Liver (tissue), 8 donors: ENCODE measurements at regions not wholly inside any gene's neighbourhood (a gene's known extent, or its start where the extent isn't known, plus 50 kb on each side); places are given as distances from the start of the nearest gene placed in this dataset.

ENCODE experiments used
- DNase-seq: peaks from one replicate; pipeline ENCODE4 v3.0.0-alpha.2; 2017; ENCODE audit warnings: low spot score
- H3K27ac ChIP-seq, 2 donors: one replicate each; pipeline ENCODE4 v1.7.0; 2013; ENCODE audit warnings: inconsistent platforms in 2 of 2, low read length in 2 of 2, control low read depth in 1 of 2, low read depth in 1 of 2, mild to moderate bottlenecking in 1 of 2
- H3K27me3 ChIP-seq, 4 donors: one replicate each; pipeline versions ENCODE4 v1.6.1 to v1.7.0; 2013; ENCODE audit warnings: low read length in 3 of 4, inconsistent platforms in 1 of 4, mild to moderate bottlenecking in 1 of 4, moderate library complexity in 1 of 4; ENCODE audit not compliant: control insufficient read depth in 4 of 4, insufficient read depth in 4 of 4
- H3K36me3 ChIP-seq, 4 donors: one replicate each; pipeline versions ENCODE4 v1.6.1 to v1.7.0; 2013; ENCODE audit warnings: low read length in 3 of 4, mild to moderate bottlenecking in 3 of 4, low read depth in 1 of 4, moderate library complexity in 1 of 4; ENCODE audit not compliant: control insufficient read depth in 4 of 4, insufficient read depth in 3 of 4
- H3K4me1 ChIP-seq, 4 donors: one replicate each; pipeline versions ENCODE4 v1.6.1 to v1.7.0; 2013; ENCODE audit warnings: low read length in 3 of 4, mild to moderate bottlenecking in 3 of 4, moderate library complexity in 1 of 4; ENCODE audit not compliant: control insufficient read depth in 4 of 4, insufficient read depth in 4 of 4
- H3K4me3 ChIP-seq, 3 donors: one replicate each; pipeline versions ENCODE4 v1.6.1 to v1.7.0; 2013; ENCODE audit warnings: low read length in 3 of 3, control low read depth in 1 of 3, low read depth in 1 of 3, mild to moderate bottlenecking in 1 of 3
- H3K9ac ChIP-seq, 2 donors: one replicate each; pipeline ENCODE4 v1.7.0; 2013; ENCODE audit warnings: low read length in 2 of 2, mild to moderate bottlenecking in 2 of 2, moderate library complexity in 2 of 2, control low read depth in 1 of 2, low read depth in 1 of 2
- H3K9me3 ChIP-seq, 4 donors: one replicate each; pipeline versions ENCODE4 v1.6.1 to v1.7.0; 2013; ENCODE audit warnings: low read length in 3 of 4; ENCODE audit not compliant: control insufficient read depth in 4 of 4
- ATF3 ChIP-seq: IDR thresholded peaks from 2 replicates; pipeline ENCODE4 v1.6.1; 2016; ENCODE audit warnings: antibody characterized with exemption
- CTCF ChIP-seq: fragments of 150-350 bp; IDR thresholded peaks from 2 replicates; pipeline ENCODE4 v1.5.1; 2017; ENCODE audit warnings: improper control_type of control experiment, low read depth, low read length; ENCODE audit not compliant: missing input control
- EGR1 ChIP-seq, 2 donors: IDR thresholded peaks; 2 replicates each; pipeline ENCODE4 v1.6.1; 2016 to 2018; ENCODE audit warnings: antibody characterized with exemption in 2 of 2, low read depth in 2 of 2
- FOXA1 ChIP-seq: IDR thresholded peaks from 2 replicates; pipeline ENCODE4 v1.6.1; 2016; ENCODE audit warnings: antibody characterized with exemption
- GABPA ChIP-seq, 2 donors: IDR thresholded peaks in 1 of 2; conservative IDR thresholded peaks in 1 of 2; 2 replicates each; pipeline ENCODE4 v1.6.1; 2016; ENCODE audit warnings: antibody characterized with exemption in 2 of 2, mild to moderate bottlenecking in 1 of 2, moderate library complexity in 1 of 2
- HNF4A ChIP-seq, 2 donors: conservative IDR thresholded peaks; 2 replicates each; pipeline ENCODE4 v1.6.1; 2016; ENCODE audit warnings: antibody characterized with exemption in 2 of 2, mild to moderate bottlenecking in 2 of 2
- HNF4G ChIP-seq: IDR thresholded peaks from 2 replicates; pipeline ENCODE4 v1.6.1; 2016; ENCODE audit warnings: antibody characterized with exemption
- JUND ChIP-seq, 2 donors: IDR thresholded peaks; 2 replicates each; pipeline ENCODE4 v1.6.1; 2016; ENCODE audit warnings: antibody characterized with exemption in 2 of 2
- MAX ChIP-seq: IDR thresholded peaks from 2 replicates; pipeline ENCODE4 v1.6.1; 2016; ENCODE audit warnings: antibody characterized with exemption
- NR2F2 ChIP-seq: IDR thresholded peaks from 2 replicates; pipeline ENCODE4 v1.6.1; 2016; ENCODE audit warnings: antibody characterized with exemption
- RAD21 ChIP-seq, 2 donors: IDR thresholded peaks; 2 replicates each; pipeline ENCODE4 v1.6.1; 2016; ENCODE audit warnings: antibody characterized with exemption in 2 of 2, mild to moderate bottlenecking in 2 of 2
- REST ChIP-seq: IDR thresholded peaks from 2 replicates; pipeline ENCODE4 v1.6.1; 2016; ENCODE audit warnings: antibody characterized with exemption, mild to moderate bottlenecking
- SP1 ChIP-seq: IDR thresholded peaks from 2 replicates; pipeline ENCODE4 v1.6.1; 2018; ENCODE audit warnings: antibody characterized with exemption, mild to moderate bottlenecking
- YY1 ChIP-seq: IDR thresholded peaks from 2 replicates; pipeline ENCODE4 v1.6.1; 2016; ENCODE audit warnings: antibody characterized with exemption, mild to moderate bottlenecking
- ZBTB33 ChIP-seq: IDR thresholded peaks from 2 replicates; pipeline ENCODE4 v1.6.1; 2016; ENCODE audit warnings: antibody characterized with exemption
- WGBS: extraction: QIAGEN DNeasy Blood & Tissue Kit; methylation state at CpG from one replicate; pipeline ENCODE4 v1.1.7; 2013; 5-methylcytosine and 5-hydroxymethylcytosine counted together
- donor health status: healthy.
- donor health status: healthy.
- donor health status: healthy.
- donor health status: healthy.
- donor health status: healthy.

- Histone ChIP-seq H3K27ac (no peak overlapping the region), H3K4me1 (no peaks in the 10 kb centered on the region), H3K4me3 (no peak overlapping the region), H3K9me3 (no peaks in the 10 kb centered on the region), H3K36me3 (no peaks in the 10 kb centered on the region), H3K27me3 (no peaks in the 10 kb centered on the region), H3K9ac (no peak overlapping the region)
- WGBS, result 77% methylated on average over 6 of the region's 6 CpGs
- no peak for TF ChIP-seq SP1
- no peak for TF ChIP-seq NR2F2
- no peak for TF ChIP-seq CTCF
- TF ChIP-seq HNF4G, result no peak
- no peak for TF ChIP-seq REST
- no peak for TF ChIP-seq JUND (IDR thresholded peaks at IDR 0.05)
- TF ChIP-seq YY1, result no peak
- TF ChIP-seq EGR1 (IDR thresholded peaks at IDR 0.05; ENCODE audit: low read depth in 2 of 2), result no peak
- TF ChIP-seq HNF4A (conservative IDR thresholded peaks at IDR 0.05), result no peak
- no peak for TF ChIP-seq ATF3
- no peak for DNase-seq
Measured at GRCh38 chr12:93292731-93293566, 84.8 kb upstream of the NUDT4 start.

- Histone ChIP-seq H3K36me3 (no peaks in the 10 kb centered on the region), H3K4me1 (peaks cover 0 to 3% (median 0%) of the 10 kb centered on the region in 4 donors), H3K9me3 (no peaks in the 10 kb centered on the region), H3K4me3 (no peak overlapping the region), H3K27ac (no peak overlapping the region), H3K9ac (no peak overlapping the region), H3K27me3 (no peaks in the 10 kb centered on the region)
- TF ChIP-seq ZBTB33 (no peak), REST (no peak), HNF4A (conservative IDR thresholded peaks at IDR 0.05) (no peak), NR2F2 (no peak), FOXA1 (no peak), MAX (no peak), EGR1 (IDR thresholded peaks at IDR 0.05; ENCODE audit: low read depth in 2 of 2) (no peak), GABPA (IDR thresholded peaks at IDR 0.05 in 1 of 2, conservative IDR thresholded peaks at IDR 0.05 in 1 of 2) (no peak), RAD21 (IDR thresholded peaks at IDR 0.05) (no peak), YY1 (no peak), SP1 (no peak), JUND (IDR thresholded peaks at IDR 0.05) (no peak)
- WGBS, result 97% methylated on average over 3 of the region's 3 CpGs
- no peak for DNase-seq
Measured at GRCh38 chr12:93297032-93297431, 80.7 kb upstream of the NUDT4 start.
